DMS114 treated with DMSO at 0.1 percent for 48 hours (cell line): ENCODE measurements at regions not wholly inside any gene's neighbourhood (a gene's known extent, or its start where the extent isn't known, plus 50 kb on each side); places are given as distances from the start of the nearest gene placed in this dataset.

Experiments used
- DNase-seq: peaks from one replicate; lab custom pipeline; 2025; ENCODE audit not compliant: unreplicated experiment; lab: John Stamatoyannopoulos, UW

- DNase-seq, result no peak
Measured at GRCh38 chr2:21253311-21254027, 129.7 kb downstream of the TDRD15 start.

- no peak for DNase-seq
Measured at GRCh38 chr2:21254170-21254965, 130.6 kb downstream of the TDRD15 start.

- no peak for DNase-seq
Measured at GRCh38 chr2:21256006-21256405, 132.2 kb downstream of the TDRD15 start.

GRCh38 chr2:21257621-21258020 lies 133.9 kb downstream of the TDRD15 start:
- DNase-seq, result no peak

- DNase-seq, result no peak
Measured at GRCh38 chr2:21258082-21258481, 134.3 kb downstream of the TDRD15 start.

- DNase-seq, result no peak
Measured at GRCh38 chr2:21260311-21260710, 136.5 kb downstream of the TDRD15 start.

- no peak for DNase-seq
Measured at GRCh38 chr2:21261591-21261990, 137.8 kb downstream of the TDRD15 start.

GRCh38 chr2:21262426-21262940 lies 138.7 kb downstream of the TDRD15 start:
- DNase-seq, result no peak

GRCh38 chr2:21263622-21264021 lies 139.9 kb downstream of the TDRD15 start:
- DNase-seq, result no peak

GRCh38 chr2:21265752-21266151 lies 142.0 kb downstream of the TDRD15 start:
- no peak for DNase-seq

GRCh38 chr2:21267232-21267835 lies 143.6 kb downstream of the TDRD15 start:
- DNase-seq, result no peak

- DNase-seq, result no peak
Measured at GRCh38 chr2:21268197-21268877, 144.6 kb downstream of the TDRD15 start.

- DNase-seq, result no peak
Measured at GRCh38 chr2:21268878-21269224, 145.1 kb downstream of the TDRD15 start.

- no peak for DNase-seq
Measured at GRCh38 chr2:21269382-21269781, 145.6 kb downstream of the TDRD15 start.

GRCh38 chr2:21270083-21270491 lies 146.3 kb downstream of the TDRD15 start:
- DNase-seq, result no peak

- DNase-seq, result no peak
Measured at GRCh38 chr2:21270708-21271122, 146.9 kb downstream of the TDRD15 start.

GRCh38 chr2:21276163-21276562 lies 152.4 kb downstream of the TDRD15 start:
- no peak for DNase-seq

GRCh38 chr2:21277068-21278056 lies 153.6 kb downstream of the TDRD15 start:
- DNase-seq, result no peak

GRCh38 chr2:21279525-21279924 lies 155.8 kb downstream of the TDRD15 start:
- DNase-seq, result no peak

GRCh38 chr2:21280793-21281192 lies 157.0 kb downstream of the TDRD15 start:
- DNase-seq, result no peak
